Small intestine (tissue), 7 donors: ENCODE measurements at regions not wholly inside any gene's neighbourhood (a gene's known extent, or its start where the extent isn't known, plus 50 kb on each side); places are given as distances from the start of the nearest gene placed in this dataset.

Experiments used
- DNase-seq, 2 donors: peaks; one replicate each; pipeline versions ENCODE4 v3.0.0 to v3.0.0-alpha.2; 2013
- FAIRE-seq: peaks from 2 replicates; lab custom pipeline; 2012; peaks lifted over from hg19 to GRCh38; lab: Jason Lieb, UNC
- H3K27ac ChIP-seq, 3 donors: one replicate each; pipeline ENCODE4 v1.5.1; 2013; ENCODE audit warnings: low read length in 2 of 3, mild to moderate bottlenecking in 2 of 3, control low read depth in 1 of 3, inconsistent platforms in 1 of 3, low read depth in 1 of 3, moderate library complexity in 1 of 3
- H3K27me3 ChIP-seq, 3 donors: one replicate each; pipeline ENCODE4 v1.6.1; 2013; ENCODE audit warnings: low read length in 3 of 3, inconsistent platforms in 1 of 3; ENCODE audit not compliant: control insufficient read depth in 3 of 3, insufficient read depth in 3 of 3
- H3K36me3 ChIP-seq, 3 donors: one replicate each; pipeline ENCODE4 v1.6.1; 2013; ENCODE audit warnings: low read length in 3 of 3, inconsistent platforms in 1 of 3, low read depth in 1 of 3, mild to moderate bottlenecking in 1 of 3, moderate library complexity in 1 of 3; ENCODE audit not compliant: control insufficient read depth in 3 of 3, insufficient read depth in 2 of 3
- H3K4me1 ChIP-seq, 3 donors: one replicate each; pipeline ENCODE4 v1.6.1; 2013; ENCODE audit warnings: low read length in 2 of 3, inconsistent platforms in 1 of 3, low read depth in 1 of 3, mild to moderate bottlenecking in 1 of 3, moderate library complexity in 1 of 3; ENCODE audit not compliant: control insufficient read depth in 3 of 3, insufficient read depth in 2 of 3
- H3K4me3 ChIP-seq, 3 donors: one replicate each; pipeline ENCODE4 v1.5.1; 2013; ENCODE audit warnings: low read length in 3 of 3, control low read depth in 1 of 3, inconsistent platforms in 1 of 3, low read depth in 1 of 3, mild to moderate bottlenecking in 1 of 3, moderate library complexity in 1 of 3
- H3K9me3 ChIP-seq, 2 donors: one replicate each; pipeline ENCODE4 v1.6.1; 2013; ENCODE audit warnings: low read depth in 1 of 2, low read length in 1 of 2; ENCODE audit not compliant: control insufficient read depth in 2 of 2, insufficient read depth in 1 of 2
- WGBS, 3 donors: extraction: QIAGEN DNeasy Blood & Tissue Kit; methylation state at CpG; one replicate each; pipeline ENCODE4 v1.1.7; 2013; 5-methylcytosine and 5-hydroxymethylcytosine counted together
- donor health status: healthy with polysubstance abuse.
- donor health status: control.
- donor health status: control.
- donor health status: Bipolar disorder and iron deficiency.
- donor health status: healthy.

GRCh38 chr2:240339411-240340360 is 95.8 kb upstream of the GPC1 start:
- Histone ChIP-seq H3K27ac (no peak overlapping the region), H3K36me3 (no peaks in the 10 kb centered on the region), H3K9me3 (peaks cover 0 to 2% of the 10 kb centered on the region in 2 donors), H3K4me1 (no peaks in the 10 kb centered on the region), H3K27me3 (no peaks in the 10 kb centered on the region), H3K4me3 (no peak overlapping the region)
- FAIRE-seq (no peak), DNase-seq (no peak)
- 75 to 82% (median 75%) methylated on average over 21 to 24 of the region's 24 CpGs for WGBS, 3 donors

GRCh38 chr2:240340361-240340761 is 95.1 kb upstream of the GPC1 start:
- 87 to 91% (median 90%) methylated on average over 13 to 14 of the region's 14 CpGs for WGBS, 3 donors
- Histone ChIP-seq H3K9me3 (peaks cover 0 to 7% of the 10 kb centered on the region in 2 donors), H3K27ac (no peak overlapping the region), H3K4me1 (no peaks in the 10 kb centered on the region), H3K27me3 (no peaks in the 10 kb centered on the region), H3K4me3 (no peak overlapping the region), H3K36me3 (no peaks in the 10 kb centered on the region)
- no peak for DNase-seq
- no peak for FAIRE-seq

DNA sequence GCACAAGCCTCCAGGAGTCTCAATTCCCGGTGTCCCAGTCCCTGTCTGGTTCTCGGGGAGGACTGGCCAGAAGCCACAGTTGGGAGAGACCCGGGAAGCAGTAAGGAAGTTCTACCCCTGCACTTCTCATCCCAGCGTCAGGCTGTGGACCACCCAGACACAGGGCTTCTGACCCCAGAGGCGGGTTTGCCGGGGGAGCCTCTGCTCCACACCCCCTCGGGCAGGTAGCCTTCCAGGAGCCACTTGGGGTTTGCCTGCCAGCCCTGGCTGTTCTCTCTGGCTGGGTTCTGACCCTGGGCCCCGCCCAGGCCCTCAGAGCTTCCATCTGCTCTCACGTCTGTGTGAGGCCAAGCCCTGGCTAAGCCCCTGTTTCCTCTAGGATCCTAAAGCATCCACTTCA is 94.4 kb upstream of the GPC1 start:
- no peak for FAIRE-seq
- H3K4me3 ChIP-seq, result no peak overlapping the region
- no peaks in the 10 kb centered on the region for H3K27me3 ChIP-seq
- H3K4me1 ChIP-seq, result no peaks in the 10 kb centered on the region
- no peak overlapping the region for H3K27ac ChIP-seq
- no peak for DNase-seq
- WGBS, 3 donors, result 53% methylated on average over 9 of the region's 9 CpGs
- H3K36me3 ChIP-seq, result no peaks in the 10 kb centered on the region
- H3K9me3 ChIP-seq, result peaks cover 0 to 10% of the 10 kb centered on the region in 2 donors

DNA sequence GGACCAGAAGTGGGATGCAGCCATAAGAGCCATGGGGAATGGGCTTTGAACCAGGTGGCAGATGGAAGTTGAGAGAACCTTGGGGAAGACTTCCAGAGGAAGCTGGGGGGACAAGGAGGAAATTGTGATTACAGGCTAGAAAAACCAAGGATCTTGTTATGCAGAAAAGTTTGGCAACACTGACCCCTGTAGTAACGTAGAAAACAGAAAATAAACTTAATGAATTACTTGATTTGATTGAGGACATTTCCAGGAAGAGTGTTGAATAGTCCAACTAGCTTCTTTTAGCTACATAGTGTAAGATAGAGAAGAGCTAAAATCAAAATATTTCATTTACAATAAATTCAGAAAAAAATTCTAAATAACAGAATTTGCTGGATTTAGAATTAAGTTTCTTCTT is 91.9 kb upstream of the GPC1 start:
- no peak for DNase-seq
- Histone ChIP-seq H3K36me3 (no peaks in the 10 kb centered on the region), H3K27ac (no peak overlapping the region), H3K27me3 (no peaks in the 10 kb centered on the region), H3K9me3 (peaks cover 0 to 10% of the 10 kb centered on the region in 2 donors), H3K4me3 (no peak overlapping the region), H3K4me1 (no peaks in the 10 kb centered on the region)
- no peak for FAIRE-seq
- 30 to 37% (median 36%) methylated on average over 1 of the region's 1 CpG for WGBS, 3 donors

- WGBS, 3 donors, result 79 to 89% (median 86%) methylated on average over 4 of the region's 4 CpGs
Measured at GRCh38 chr2:240344904-240345303, 90.6 kb upstream of the GPC1 start.

DNA sequence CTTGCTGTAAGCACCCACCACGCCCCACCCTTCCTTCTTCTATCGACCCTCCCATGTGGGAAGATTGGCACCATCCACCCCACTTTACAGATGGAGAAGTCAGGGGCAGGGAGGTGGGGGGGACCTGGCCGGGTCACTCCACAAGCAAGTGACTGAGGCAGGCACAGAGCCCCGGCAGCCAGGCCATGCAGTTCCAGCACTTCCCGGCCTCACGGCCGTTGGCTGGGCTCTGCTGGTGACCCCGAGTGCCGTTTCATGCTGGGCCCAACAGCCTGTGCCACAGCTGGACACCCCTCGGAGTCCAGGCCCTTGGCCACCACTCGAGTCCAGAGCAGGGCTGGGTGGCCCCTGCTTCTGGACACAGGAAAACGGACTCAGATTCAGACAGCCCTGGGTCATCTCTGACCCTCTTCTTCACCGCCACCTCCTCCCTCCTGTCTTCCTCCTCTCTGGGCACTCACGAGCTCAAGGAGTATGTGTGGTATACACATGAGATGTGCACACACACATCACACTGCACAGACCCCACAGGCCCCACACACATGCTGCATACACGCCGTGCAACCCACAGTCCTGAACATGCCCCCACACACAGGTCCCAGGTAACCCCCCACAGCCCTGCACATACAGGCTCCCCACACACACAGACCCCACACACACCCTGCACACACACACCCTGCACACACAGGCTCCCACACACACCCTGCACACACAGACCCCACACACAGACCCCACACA is 89.3 kb upstream of the GPC1 start:
- H3K4me1 ChIP-seq, result no peaks in the 10 kb centered on the region
- 84 to 89% (median 86%) methylated on average over 16 of the region's 16 CpGs for WGBS, 3 donors
- no peak for FAIRE-seq

More at GRCh38 chr2:240344904-240345303, 90.6 kb upstream of the GPC1 start:
- Histone ChIP-seq H3K27ac (no peak overlapping the region), H3K36me3 (no peaks in the 10 kb centered on the region), H3K9me3 (peaks cover 0 to 10% of the 10 kb centered on the region in 2 donors), H3K4me3 (no peak overlapping the region), H3K27me3 (no peaks in the 10 kb centered on the region), H3K4me1 (no peaks in the 10 kb centered on the region)
- FAIRE-seq, result no peak
- no peak for DNase-seq

GRCh38 chr2:240346753-240347372 is 88.6 kb upstream of the GPC1 start:
- Histone ChIP-seq H3K9me3 (peaks cover 0 to 10% of the 10 kb centered on the region in 2 donors), H3K4me3 (no peak overlapping the region), H3K36me3 (no peaks in the 10 kb centered on the region), H3K4me1 (no peaks in the 10 kb centered on the region), H3K27ac (no peak overlapping the region), H3K27me3 (no peaks in the 10 kb centered on the region)
- 82 to 90% (median 85%) methylated on average over 17 to 20 of the region's 20 CpGs for WGBS, 3 donors
- DNase-seq, result no peak
- no peak for FAIRE-seq

More for the DNA sequence above, 89.3 kb upstream of the GPC1 start:
- Histone ChIP-seq H3K36me3 (no peaks in the 10 kb centered on the region), H3K9me3 (peaks cover 0 to 10% of the 10 kb centered on the region in 2 donors), H3K27me3 (no peaks in the 10 kb centered on the region), H3K27ac (no peak overlapping the region), H3K4me3 (no peak overlapping the region)
- no peak for DNase-seq

- Histone ChIP-seq H3K27me3 (no peaks in the 10 kb centered on the region), H3K36me3 (no peaks in the 10 kb centered on the region), H3K4me1 (no peaks in the 10 kb centered on the region), H3K27ac (no peak overlapping the region), H3K9me3 (peaks cover 0 to 10% of the 10 kb centered on the region in 2 donors), H3K4me3 (no peak overlapping the region)
- no peak for FAIRE-seq
- whole genome bisulfite sequencing, 3 donors, result 73 to 83% (median 77%) methylated on average over 13 of the region's 13 CpGs
- no peak for DNase-seq
Measured at GRCh38 chr2:240347373-240347940, 88.0 kb upstream of the GPC1 start.
